CD14-positive monocyte (primary cell): ENCODE measurements at regions not wholly inside any gene's neighbourhood (a gene's known extent, or its start where the extent isn't known, plus 50 kb on each side); places are given as distances from the start of the nearest gene placed in this dataset.

Experiments used
- DNase-seq, 3 donors: peaks; one replicate each; pipeline ENCODE4 v3.0.0-alpha.2; 2011 to 2022
- H2AFZ ChIP-seq: 2 replicates; pipeline ENCODE4 v1.6.0; 2012; ENCODE audit warnings: mild to moderate bottlenecking, low read depth, low read length, inconsistent platforms; ENCODE audit not compliant: insufficient read depth, poor library complexity, severe bottlenecking
- H3K27ac ChIP-seq, 2 donors: 1 replicate in 1 of 2; 2 replicates in 1 of 2; pipeline ENCODE4 v1.5.1; 2012 to 2013; ENCODE audit warnings: low read length in 2 of 2, control low read depth in 1 of 2, inconsistent platforms in 1 of 2, low read depth in 1 of 2, mild to moderate bottlenecking in 1 of 2
- H3K27me3 ChIP-seq, 2 donors: one replicate each; pipeline versions ENCODE4 v1.6.0 to v1.6.1; 2011 to 2013; ENCODE audit warnings: low read length in 2 of 2; ENCODE audit not compliant: control insufficient read depth in 2 of 2, insufficient read depth in 2 of 2
- H3K36me3 ChIP-seq, 2 donors: replicated peaks in 1 of 2; 1 replicate in 1 of 2; 2 replicates in 1 of 2; pipeline versions ENCODE4 v1.5.1 to v1.6.1; 2012 to 2013; ENCODE audit warnings: low read length in 2 of 2, control low read depth in 1 of 2, inconsistent platforms in 1 of 2, mild to moderate bottlenecking in 1 of 2; ENCODE audit not compliant: insufficient read depth in 2 of 2, control insufficient read depth in 1 of 2
- H3K4me1 ChIP-seq, 2 donors: 1 replicate in 1 of 2; 2 replicates in 1 of 2; pipeline versions ENCODE4 v1.5.1 to v1.6.1; 2012 to 2013; ENCODE audit warnings: low read length in 2 of 2, control low read depth in 1 of 2, inconsistent platforms in 1 of 2, mild to moderate bottlenecking in 1 of 2, moderate library complexity in 1 of 2; ENCODE audit not compliant: insufficient read depth in 2 of 2, control insufficient read depth in 1 of 2
- H3K4me2 ChIP-seq: replicated peaks from 2 replicates; pipeline ENCODE3; 2012; ENCODE audit warnings: low read length, moderate library complexity, mild to moderate bottlenecking; ENCODE audit not compliant: poor library complexity, severe bottlenecking; ENCODE audit errors: extremely low read depth
- H3K4me3 ChIP-seq, 3 experiments: fragments of 200-600 bp in 1 of 3; sonication (generic) in 1 of 3; replicated peaks in 1 of 3; 1 replicate in 2 of 3; 2 replicates in 1 of 3; pipeline ENCODE4 v1.5.1; 2011 to 2013; ENCODE audit warnings: low read length in 3 of 3, mild to moderate bottlenecking in 3 of 3, control low read depth in 2 of 3, low read depth in 2 of 3, inconsistent platforms in 1 of 3, moderate library complexity in 1 of 3
- H3K79me2 ChIP-seq: 2 replicates; pipeline ENCODE4 v1.6.0; 2012; ENCODE audit warnings: mild to moderate bottlenecking, control low read depth, inconsistent platforms, low read length, moderate library complexity; ENCODE audit not compliant: insufficient read depth
- H3K9ac ChIP-seq: 2 replicates; pipeline ENCODE4 v1.6.0; 2017; ENCODE audit warnings: low read length, mild to moderate bottlenecking; ENCODE audit not compliant: insufficient read depth, poor library complexity, severe bottlenecking
- H3K9me3 ChIP-seq, 2 donors: replicated peaks in 1 of 2; 1 replicate in 1 of 2; 2 replicates in 1 of 2; pipeline versions ENCODE4 v1.5.1 to v1.6.1; 2012 to 2013; ENCODE audit warnings: low read length in 2 of 2, control low read depth in 1 of 2; ENCODE audit not compliant: control insufficient read depth in 1 of 2, insufficient read depth in 1 of 2
- H4K20me1 ChIP-seq: 2 replicates; pipeline ENCODE4 v1.6.0; 2012; ENCODE audit warnings: mild to moderate bottlenecking, low read length, control low read depth, moderate library complexity; ENCODE audit not compliant: insufficient read depth
- H3K27ac Mint-ChIP-seq, 7 donors: one replicate each; pipeline ENCODE4 v1.8.0; 2020; ENCODE audit warnings: mild to moderate bottlenecking in 7 of 7, mixed read lengths in 7 of 7, moderate library complexity in 6 of 7, inconsistent platforms in 2 of 7
- H3K27me3 Mint-ChIP-seq, 3 donors: one replicate each; pipeline ENCODE4 v1.8.0; 2021 to 2022; ENCODE audit warnings: low read depth in 3 of 3, mild to moderate bottlenecking in 3 of 3, mixed read lengths in 3 of 3, moderate library complexity in 3 of 3, inconsistent platforms in 1 of 3
- H3K36me3 Mint-ChIP-seq, 2 donors: one replicate each; pipeline ENCODE4 v1.8.0; 2020; ENCODE audit warnings: mixed read lengths in 2 of 2, inconsistent platforms in 1 of 2, mild to moderate bottlenecking in 1 of 2
- H3K4me1 Mint-ChIP-seq: one replicate; pipeline ENCODE4 v1.8.0; 2020; ENCODE audit warnings: mild to moderate bottlenecking, mixed read lengths
- H3K4me3 Mint-ChIP-seq, 2 donors: one replicate each; pipeline ENCODE4 v1.8.0; 2020; ENCODE audit warnings: mild to moderate bottlenecking in 2 of 2, mixed read lengths in 2 of 2, moderate library complexity in 1 of 2
- H3K9me3 Mint-ChIP-seq, 7 donors: one replicate each; pipeline ENCODE4 v1.8.0; 2020 to 2022; ENCODE audit warnings: mixed read lengths in 7 of 7, mild to moderate bottlenecking in 6 of 7, moderate library complexity in 6 of 7, inconsistent platforms in 2 of 7
- CTCF ChIP-seq: fragments of 200-600 bp; IDR thresholded peaks from one replicate; pipeline ENCODE4 v1.8.0; 2022; ENCODE audit warnings: antibody characterized with exemption, mild to moderate bottlenecking
- WGBS: methylation state at CpG from one replicate; pipeline ENCODE4 v1.1.5; 2013; ENCODE audit warnings: missing lambda C conversion rate; ENCODE audit not compliant: insufficient coverage; 5-methylcytosine and 5-hydroxymethylcytosine counted together
- intact Hi-C, 2 donors: fragments of 100-400 bp; cut with micrococcal nuclease; formaldehyde crosslinking; loops; one replicate each; pipeline versions ENCODE4 v1.15.0 to v1.15.1; 2023

- intact Hi-C loops: no loop called here
- H3K4me1 ChIP-seq: no peaks in the 10 kb centered on the region
- no peak overlapping the region for H3K27ac ChIP-seq
- H2AFZ ChIP-seq: no peak overlapping the region
- no peak for TF ChIP-seq CTCF
- Mint-ChIP-seq H3K27ac (no peak overlapping the region), H3K27me3 (peaks cover 0 to 2% (median 0%) of the 10 kb centered on the region in 3 donors), H3K36me3 (no peaks in the 10 kb centered on the region), H3K4me3 (no peak overlapping the region), H3K9me3 (peaks cover 0 to 9% (median 4%) of the 10 kb centered on the region in 7 donors), H3K4me1 (no peaks in the 10 kb centered on the region)
- no peak for DNase-seq
- H3K9ac ChIP-seq: no peak overlapping the region
- no peak overlapping the region for H3K4me2 ChIP-seq
- H3K9me3 ChIP-seq: no peaks in the 10 kb centered on the region
- 100% methylated on average over 1 of the region's 3 CpGs for WGBS
- H3K27me3 ChIP-seq: no peaks in the 10 kb centered on the region
- no peaks in the 10 kb centered on the region for H3K79me2 ChIP-seq
- no peaks in the 10 kb centered on the region for H4K20me1 ChIP-seq
- no peaks in the 10 kb centered on the region for H3K36me3 ChIP-seq
- no peak overlapping the region for H3K4me3 ChIP-seq
Observed at GRCh38 chr13:79859756-79860155, 378.8 kb downstream of the NDFIP2 start.

- TF ChIP-seq CTCF: no peak
- H3K4me3 Mint-ChIP-seq: no peak overlapping the region
- Histone ChIP-seq H4K20me1 (no peaks in the 10 kb centered on the region), H3K4me1 (no peaks in the 10 kb centered on the region), H3K4me3 (no peak overlapping the region), H3K9me3 (no peaks in the 10 kb centered on the region), H3K9ac (no peak overlapping the region), H3K27me3 (no peaks in the 10 kb centered on the region), H3K27ac (no peak overlapping the region), H3K79me2 (no peaks in the 10 kb centered on the region), H3K4me2 (no peak overlapping the region), H3K36me3 (no peaks in the 10 kb centered on the region), H2AFZ (no peak overlapping the region)
- H3K9me3 Mint-ChIP-seq: peaks cover 0 to 8% (median 3%) of the 10 kb centered on the region in 7 donors
- no peaks in the 10 kb centered on the region for H3K27me3 Mint-ChIP-seq
- WGBS: 100% methylated on average over 1 of the region's 1 CpG
- no peaks in the 10 kb centered on the region for H3K4me1 Mint-ChIP-seq
- DNase-seq: no peak
- no peaks in the 10 kb centered on the region for H3K36me3 Mint-ChIP-seq
- intact Hi-C loops: no loop called here
- no peak overlapping the region for H3K27ac Mint-ChIP-seq
Observed at GRCh38 chr13:79853251-79853650, 372.3 kb downstream of the NDFIP2 start.
